Keratinocyte (primary cell): ENCODE measurements at regions not wholly inside any gene's neighbourhood (a gene's known extent, or its start where the extent isn't known, plus 50 kb on each side); places are given as distances from the start of the nearest gene placed in this dataset.

Experiments
- CTCF ChIP-seq, 3 experiments: IDR thresholded peaks in 1 of 3; conservative IDR thresholded peaks in 1 of 3; optimal IDR thresholded peaks in 1 of 3; 2 replicates in 2 of 3; 3 replicates in 1 of 3; pipeline versions ENCODE3 to v1.5.1; 2011; ENCODE audit warnings: low read length in 3 of 3, mild to moderate bottlenecking in 3 of 3, moderate library complexity in 2 of 3, control low read depth in 1 of 3, inconsistent platforms in 1 of 3; ENCODE audit not compliant: insufficient read depth in 2 of 3; ENCODE audit errors: extremely low read depth in 1 of 3
- EZH2 ChIP-seq: IDR thresholded peaks from one replicate; pipeline ENCODE4 v1.6.1; 2012; ENCODE audit warnings: inconsistent platforms, mild to moderate bottlenecking, low read length, moderate library complexity

- TF ChIP-seq CTCF (optimal IDR thresholded peaks at IDR 0.05 in 1 of 3, IDR thresholded peaks at IDR 0.05 in 1 of 3, conservative IDR thresholded peaks at IDR 0.05 in 1 of 3; ENCODE audit: extremely low read depth in 1 of 3, insufficient read depth in 2 of 3, low read length in 3 of 3) (no peak), EZH2 (no peak)
Measured at GRCh38 chr16:86854626-86855294, 276.4 kb downstream of the FOXL1 start.
